ENCODE measurements at regions not wholly inside any gene's neighbourhood (a gene's known extent, or its start where the extent isn't known, plus 50 kb on each side); places are given as distances from the start of the nearest gene placed in this dataset.

- no peak overlapping the region for H3K4me2 ChIP-seq (ENCODE audit: extremely low read depth, insufficient read depth, low read length)
- H4K20me1 ChIP-seq (ENCODE audit: control insufficient read depth, extremely low read depth, insufficient read depth, low read length), result no peaks in the 10 kb centered on the region
- DNase-seq (ENCODE audit: low read depth in 2 of 2), result no peak
- H3K27ac ChIP-seq (ENCODE audit: insufficient read depth, low read length), result no peak overlapping the region
- no peak overlapping the region for H2AFZ ChIP-seq (ENCODE audit: low read length)
- no peak overlapping the region for H3K9ac ChIP-seq (ENCODE audit: insufficient read depth, low read length)
- H3K9me3 ChIP-seq (ENCODE audit: control insufficient read depth, insufficient read depth, low read depth, low read length), result no peaks in the 10 kb centered on the region
- no peaks in the 10 kb centered on the region for H3K27me3 ChIP-seq (ENCODE audit: control insufficient read depth, insufficient read depth, low read length)
- no peaks in the 10 kb centered on the region for H3K4me1 ChIP-seq (ENCODE audit: control insufficient read depth, extremely low read depth, insufficient read depth, low read length)
- H3K4me3 ChIP-seq (replicated peaks in 1 of 4; ENCODE audit: control extremely low read depth in 1 of 4, insufficient read depth in 1 of 4, low read depth in 3 of 4, low read length in 4 of 4), result no peak overlapping the region
- TF ChIP-seq EZH2 (IDR thresholded peaks at IDR 0.05; ENCODE audit: low read length, missing control alignments), result no peak
- TF ChIP-seq CTCF (conservative IDR thresholded peaks at IDR 0.05 in 1 of 2, IDR thresholded peaks at IDR 0.05 in 1 of 2; ENCODE audit: low read depth in 1 of 2, low read length in 2 of 2), result no peak
- H3K79me2 ChIP-seq (ENCODE audit: control insufficient read depth, insufficient read depth, low read length), result no peaks in the 10 kb centered on the region
- no peaks in the 10 kb centered on the region for H3K36me3 ChIP-seq (ENCODE audit: control insufficient read depth, insufficient read depth, low read length)
Measured at GRCh38 chr4:81605271-81605670, 133.6 kb upstream of the RASGEF1B start.

- H3K36me3 ChIP-seq (ENCODE audit: control insufficient read depth, insufficient read depth, low read length), result no peaks in the 10 kb centered on the region
- no peaks in the 10 kb centered on the region for H3K27me3 ChIP-seq (ENCODE audit: control insufficient read depth, insufficient read depth, low read length)
- H3K27ac ChIP-seq (ENCODE audit: insufficient read depth, low read length), result no peak overlapping the region
- no peak overlapping the region for H3K9ac ChIP-seq (ENCODE audit: insufficient read depth, low read length)
- H3K9me3 ChIP-seq (ENCODE audit: control insufficient read depth, insufficient read depth, low read depth, low read length), result no peaks in the 10 kb centered on the region
- no peaks in the 10 kb centered on the region for H3K4me1 ChIP-seq (ENCODE audit: control insufficient read depth, extremely low read depth, insufficient read depth, low read length)
- TF ChIP-seq CTCF (conservative IDR thresholded peaks at IDR 0.05 in 1 of 2, IDR thresholded peaks at IDR 0.05 in 1 of 2; ENCODE audit: low read depth in 1 of 2, low read length in 2 of 2) (no peak), EZH2 (IDR thresholded peaks at IDR 0.05; ENCODE audit: low read length, missing control alignments) (no peak)
- H3K4me2 ChIP-seq (ENCODE audit: extremely low read depth, insufficient read depth, low read length), result no peak overlapping the region
- no peak overlapping the region for H2AFZ ChIP-seq (ENCODE audit: low read length)
- H3K4me3 ChIP-seq (replicated peaks in 1 of 4; ENCODE audit: control extremely low read depth in 1 of 4, insufficient read depth in 1 of 4, low read depth in 3 of 4, low read length in 4 of 4), result no peak overlapping the region
- H4K20me1 ChIP-seq (ENCODE audit: control insufficient read depth, extremely low read depth, insufficient read depth, low read length), result no peaks in the 10 kb centered on the region
- H3K79me2 ChIP-seq (ENCODE audit: control insufficient read depth, insufficient read depth, low read length), result no peaks in the 10 kb centered on the region
- DNase-seq (ENCODE audit: low read depth in 2 of 2), result no peak
Measured at GRCh38 chr4:81604683-81605218, 133.0 kb upstream of the RASGEF1B start.

GRCh38 chr4:81602854-81603253, 131.1 kb upstream of the RASGEF1B start:
- Histone ChIP-seq H4K20me1 (ENCODE audit: control insufficient read depth, extremely low read depth, insufficient read depth, low read length) (no peaks in the 10 kb centered on the region), H3K36me3 (ENCODE audit: control insufficient read depth, insufficient read depth, low read length) (no peaks in the 10 kb centered on the region), H3K4me1 (ENCODE audit: control insufficient read depth, extremely low read depth, insufficient read depth, low read length) (no peaks in the 10 kb centered on the region), H3K4me2 (ENCODE audit: extremely low read depth, insufficient read depth, low read length) (no peak overlapping the region), H3K27me3 (ENCODE audit: control insufficient read depth, insufficient read depth, low read length) (no peaks in the 10 kb centered on the region), H3K9me3 (ENCODE audit: control insufficient read depth, insufficient read depth, low read depth, low read length) (no peaks in the 10 kb centered on the region), H3K79me2 (ENCODE audit: control insufficient read depth, insufficient read depth, low read length) (no peaks in the 10 kb centered on the region), H3K4me3 (replicated peaks in 1 of 4; ENCODE audit: control extremely low read depth in 1 of 4, insufficient read depth in 1 of 4, low read depth in 3 of 4, low read length in 4 of 4) (no peak overlapping the region), H2AFZ (ENCODE audit: low read length) (no peak overlapping the region), H3K9ac (ENCODE audit: insufficient read depth, low read length) (no peak overlapping the region), H3K27ac (ENCODE audit: insufficient read depth, low read length) (no peak overlapping the region)
- TF ChIP-seq EZH2 (IDR thresholded peaks at IDR 0.05; ENCODE audit: low read length, missing control alignments) (no peak), CTCF (conservative IDR thresholded peaks at IDR 0.05 in 1 of 2, IDR thresholded peaks at IDR 0.05 in 1 of 2; ENCODE audit: low read depth in 1 of 2, low read length in 2 of 2) (no peak)
- DNase-seq (ENCODE audit: low read depth in 2 of 2), result no peak
